ENCODE measurements at regions not wholly inside any gene's neighbourhood (a gene's known extent, or its start where the extent isn't known, plus 50 kb on each side); places are given as distances from the start of the nearest gene placed in this dataset.
A peak's percentile ranks its signal among the peaks of the same experiment; 100 is the strongest.
"Not testable (repeated sequence)": the region's sequence is repeated elsewhere in the genome, so short reads cannot be mapped to it uniquely, and the experiment has no call there.

GRCh38 chr6:132142308-132142707, 191.1 kb upstream of the CCN2 start:
- DNase-seq (ENCODE audit: low read depth), result no peak

GRCh38 chr6:132140189-132140588, 189.0 kb upstream of the CCN2 start:
- no peak for DNase-seq (ENCODE audit: low read depth)

- DNase-seq (ENCODE audit: low read depth), result no peak
Observed at GRCh38 chr6:132139611-132140010, 188.4 kb upstream of the CCN2 start.

GRCh38 chr6:132136981-132137380, 185.8 kb upstream of the CCN2 start:
- DNase-seq (ENCODE audit: low read depth), result no peak

GRCh38 chr6:132135409-132135808, 184.2 kb upstream of the CCN2 start:
- no peak for DNase-seq (ENCODE audit: low read depth)

- peak; percentile 52 for DNase-seq (ENCODE audit: low read depth)
Observed at GRCh38 chr6:132133736-132134445, 182.7 kb upstream of the CCN2 start.

- peak; percentile 85 for DNase-seq (ENCODE audit: low read depth)
Observed at GRCh38 chr6:132132924-132133639, 181.9 kb upstream of the CCN2 start.

- peak; percentile 77 for DNase-seq (ENCODE audit: low read depth)
Observed at GRCh38 chr6:132132422-132132821, 181.2 kb upstream of the CCN2 start.

GRCh38 chr6:132131758-132132157, 180.6 kb upstream of the CCN2 start:
- DNase-seq (ENCODE audit: low read depth), result peak; percentile 99

- DNase-seq (ENCODE audit: low read depth), result no peak
Observed at GRCh38 chr6:132131351-132131750, 180.2 kb upstream of the CCN2 start.

- peak; percentile 62 for DNase-seq (ENCODE audit: low read depth)
Observed at GRCh38 chr6:132130626-132131298, 179.6 kb upstream of the CCN2 start.

- DNase-seq (ENCODE audit: low read depth), result no peak
Observed at GRCh38 chr6:132128424-132128823, 177.3 kb upstream of the CCN2 start.

- no peak for DNase-seq (ENCODE audit: low read depth)
Observed at GRCh38 chr6:132126150-132126549, 175.0 kb upstream of the CCN2 start.

GRCh38 chr6:132122871-132123270, 171.7 kb upstream of the CCN2 start:
- DNase-seq (ENCODE audit: low read depth), result peak; percentile 80

- no peak for DNase-seq (ENCODE audit: low read depth)
Observed at GRCh38 chr6:132122176-132122575, 171.0 kb upstream of the CCN2 start.

- no peak for DNase-seq (ENCODE audit: low read depth)
Observed at GRCh38 chr6:132118144-132118543, 167.0 kb upstream of the CCN2 start.

GRCh38 chr6:132115714-132116366, 164.7 kb upstream of the CCN2 start:
- peak; percentile 33 for DNase-seq (ENCODE audit: low read depth)

GRCh38 chr6:132114201-132114825, 163.1 kb upstream of the CCN2 start:
- no peak for DNase-seq (ENCODE audit: low read depth)

- not testable (repeated sequence) for DNase-seq (ENCODE audit: low read depth)
Observed at GRCh38 chr6:132109752-132110151, 158.6 kb upstream of the CCN2 start.

GRCh38 chr6:132107896-132108295, 156.7 kb upstream of the CCN2 start:
- DNase-seq (ENCODE audit: low read depth), result peak; percentile 14

- DNase-seq (ENCODE audit: low read depth), result no peak
Observed at GRCh38 chr6:132101535-132101934, 150.4 kb upstream of the CCN2 start.

- DNase-seq (ENCODE audit: low read depth), result no peak
Observed at GRCh38 chr6:132100388-132100990, 149.3 kb upstream of the CCN2 start.
